C1 segment of cervical spinal cord (tissue), 14 donors: ENCODE measurements at regions not wholly inside any gene's neighbourhood (a gene's known extent, or its start where the extent isn't known, plus 50 kb on each side); places are given as distances from the start of the nearest gene placed in this dataset.
"Not testable (repeated sequence)": the region's sequence is repeated elsewhere in the genome, so short reads cannot be mapped to it uniquely, and the experiment has no call there.

Experiments used
- DNase-seq, 14 donors: peaks; one replicate each; lab custom pipeline; 2025; lab: John Stamatoyannopoulos, UW

- no peak for DNase-seq
Observed at GRCh38 chr4:180960743-180961401, 1282.3 kb upstream of the TENM3 start.

- DNase-seq, result no peak
Observed at GRCh38 chr4:180962268-180962667, 1280.9 kb upstream of the TENM3 start.

GRCh38 chr4:180966312-180966711 is 1276.9 kb upstream of the TENM3 start:
- no peak for DNase-seq

GRCh38 chr4:180967936-180968335 is 1275.3 kb upstream of the TENM3 start:
- DNase-seq, result no peak

- DNase-seq, result no peak
Observed at GRCh38 chr4:180973894-180974293, 1269.3 kb upstream of the TENM3 start.

GRCh38 chr4:180990931-180991330 is 1252.3 kb upstream of the TENM3 start:
- DNase-seq, result no peak

- no peak for DNase-seq
Observed at GRCh38 chr4:180993244-180993836, 1249.9 kb upstream of the TENM3 start.

- no peak for DNase-seq
Observed at GRCh38 chr4:180994722-180995121, 1248.5 kb upstream of the TENM3 start.

GRCh38 chr4:180999217-180999616 is 1244.0 kb upstream of the TENM3 start:
- DNase-seq, result no peak

- DNase-seq, result no peak
Observed at GRCh38 chr4:181004056-181004455, 1239.1 kb upstream of the TENM3 start.

- no peak for DNase-seq
Observed at GRCh38 chr4:181006499-181007260, 1236.5 kb upstream of the TENM3 start.

- no peak for DNase-seq
Observed at GRCh38 chr4:181007751-181008150, 1235.5 kb upstream of the TENM3 start.

- DNase-seq, result no peak
Observed at GRCh38 chr4:181008164-181008563, 1235.0 kb upstream of the TENM3 start.

GRCh38 chr4:181013162-181013561 is 1230.0 kb upstream of the TENM3 start:
- no peak for DNase-seq

GRCh38 chr4:181017038-181017437 is 1226.2 kb upstream of the TENM3 start:
- no peak for DNase-seq

GRCh38 chr4:181018472-181018871 is 1224.7 kb upstream of the TENM3 start:
- DNase-seq, result no peak

- no peak for DNase-seq
Observed at GRCh38 chr4:181018913-181019312, 1224.3 kb upstream of the TENM3 start.

GRCh38 chr4:181020456-181020855 is 1222.7 kb upstream of the TENM3 start:
- DNase-seq, result no peak

- DNase-seq, result no peak
Observed at GRCh38 chr4:181021213-181021612, 1222.0 kb upstream of the TENM3 start.

- not testable (repeated sequence) for DNase-seq
Observed at GRCh38 chr4:181030135-181030921, 1212.9 kb upstream of the TENM3 start.

GRCh38 chr4:181030961-181031360 is 1212.2 kb upstream of the TENM3 start:
- no peak for DNase-seq

- DNase-seq, result no peak
Observed at GRCh38 chr4:181043486-181043885, 1199.7 kb upstream of the TENM3 start.
